Activated naive CD8-positive, alpha-beta T cell treated with anti-CD3 and anti-CD28 coated beads, Interleukin-2, amount 50 U/mL, for 24 hours (primary cell): ENCODE measurements at regions not wholly inside any gene's neighbourhood (a gene's known extent, or its start where the extent isn't known, plus 50 kb on each side); places are given as distances from the start of the nearest gene placed in this dataset.

Source experiments
- ATAC-seq: fragments of 150-1000 bp; cut with Tn5 transposase; one replicate; pipeline ENCODE4 v1.10.0; 2021
- DNase-seq: peaks from one replicate; pipeline ENCODE4 v3.0.0; 2021
- H3K27ac Mint-ChIP-seq: one replicate; pipeline ENCODE4 v1.8.0; 2021; ENCODE audit warnings: mild to moderate bottlenecking, mixed read lengths
- H3K27me3 Mint-ChIP-seq: one replicate; pipeline ENCODE4 v1.8.0; 2021; ENCODE audit warnings: mixed read lengths
- H3K36me3 Mint-ChIP-seq: one replicate; pipeline ENCODE4 v1.8.0; 2021; ENCODE audit warnings: low read depth, mixed read lengths
- H3K4me1 Mint-ChIP-seq: one replicate; pipeline ENCODE4 v1.8.0; 2021; ENCODE audit warnings: mixed read lengths
- H3K4me3 Mint-ChIP-seq: one replicate; pipeline ENCODE4 v1.8.0; 2021; ENCODE audit warnings: mild to moderate bottlenecking, moderate library complexity, mixed read lengths
- H3K9me3 Mint-ChIP-seq: one replicate; pipeline ENCODE4 v1.8.0; 2021; ENCODE audit warnings: mixed read lengths

GRCh38 chr12:124412646-124413015 lies 117.7 kb downstream of the RFLNA start:
- Mint-ChIP-seq H3K36me3 (peaks cover 7% of the 10 kb centered on the region), H3K27ac (no peak overlapping the region), H3K27me3 (no peaks in the 10 kb centered on the region), H3K4me1 (no peaks in the 10 kb centered on the region), H3K9me3 (no peaks in the 10 kb centered on the region), H3K4me3 (no peak overlapping the region)
- DNase-seq (no peak), ATAC-seq (no peak)

GRCh38 chr12:124411953-124412645 lies 117.2 kb downstream of the RFLNA start:
- H3K27me3 Mint-ChIP-seq: no peaks in the 10 kb centered on the region
- H3K27ac Mint-ChIP-seq: no peak overlapping the region
- H3K4me1 Mint-ChIP-seq: no peaks in the 10 kb centered on the region
- ATAC-seq (no peak), DNase-seq (no peak)
- H3K36me3 Mint-ChIP-seq: peaks cover 2% of the 10 kb centered on the region
- no peaks in the 10 kb centered on the region for H3K9me3 Mint-ChIP-seq
- no peak overlapping the region for H3K4me3 Mint-ChIP-seq

- Mint-ChIP-seq H3K9me3 (no peaks in the 10 kb centered on the region), H3K4me1 (no peaks in the 10 kb centered on the region), H3K36me3 (peaks cover 2% of the 10 kb centered on the region), H3K4me3 (no peak overlapping the region), H3K27me3 (no peaks in the 10 kb centered on the region), H3K27ac (no peak overlapping the region)
- DNase-seq (no peak), ATAC-seq (no peak)
Observed at GRCh38 chr12:124411281-124411878, 116.5 kb downstream of the RFLNA start.

- H3K4me3 Mint-ChIP-seq: no peak overlapping the region
- no peaks in the 10 kb centered on the region for H3K9me3 Mint-ChIP-seq
- no peak overlapping the region for H3K27ac Mint-ChIP-seq
- no peak for DNase-seq
- no peaks in the 10 kb centered on the region for H3K27me3 Mint-ChIP-seq
- no peak for ATAC-seq
- no peaks in the 10 kb centered on the region for H3K4me1 Mint-ChIP-seq
- H3K36me3 Mint-ChIP-seq: peaks cover 2% of the 10 kb centered on the region
Observed at GRCh38 chr12:124410354-124411175, 115.7 kb downstream of the RFLNA start.

- no peaks in the 10 kb centered on the region for H3K4me1 Mint-ChIP-seq
- ATAC-seq: no peak
- no peak for DNase-seq
- no peak overlapping the region for H3K4me3 Mint-ChIP-seq
- H3K9me3 Mint-ChIP-seq: no peaks in the 10 kb centered on the region
- no peaks in the 10 kb centered on the region for H3K27me3 Mint-ChIP-seq
- no peak overlapping the region for H3K27ac Mint-ChIP-seq
- peaks cover 2% of the 10 kb centered on the region for H3K36me3 Mint-ChIP-seq
Observed at GRCh38 chr12:124408822-124409517, 114.1 kb downstream of the RFLNA start.

GRCh38 chr12:124407074-124407473 lies 112.2 kb downstream of the RFLNA start:
- ATAC-seq (no peak), DNase-seq (no peak)
- Mint-ChIP-seq H3K36me3 (peaks cover 2% of the 10 kb centered on the region), H3K9me3 (no peaks in the 10 kb centered on the region), H3K27ac (no peak overlapping the region), H3K4me3 (no peak overlapping the region), H3K4me1 (no peaks in the 10 kb centered on the region), H3K27me3 (no peaks in the 10 kb centered on the region)

- no peaks in the 10 kb centered on the region for H3K4me1 Mint-ChIP-seq
- H3K27ac Mint-ChIP-seq: no peak overlapping the region
- ATAC-seq (no peak), DNase-seq (no peak)
- H3K27me3 Mint-ChIP-seq: no peaks in the 10 kb centered on the region
- no peaks in the 10 kb centered on the region for H3K36me3 Mint-ChIP-seq
- H3K4me3 Mint-ChIP-seq: no peak overlapping the region
- no peaks in the 10 kb centered on the region for H3K9me3 Mint-ChIP-seq
Observed at GRCh38 chr12:124406043-124406442, 111.2 kb downstream of the RFLNA start.

GRCh38 chr12:124405592-124405991 lies 110.7 kb downstream of the RFLNA start:
- Mint-ChIP-seq H3K36me3 (peaks cover 4% of the 10 kb centered on the region), H3K4me1 (no peaks in the 10 kb centered on the region), H3K27ac (no peak overlapping the region), H3K4me3 (no peak overlapping the region), H3K9me3 (no peaks in the 10 kb centered on the region), H3K27me3 (no peaks in the 10 kb centered on the region)
- DNase-seq (no peak), ATAC-seq (no peak)

GRCh38 chr12:124405151-124405550 lies 110.3 kb downstream of the RFLNA start:
- DNase-seq (no peak), ATAC-seq (no peak)
- no peaks in the 10 kb centered on the region for H3K27me3 Mint-ChIP-seq
- no peak overlapping the region for H3K27ac Mint-ChIP-seq
- peaks cover 7% of the 10 kb centered on the region for H3K36me3 Mint-ChIP-seq
- H3K9me3 Mint-ChIP-seq: no peaks in the 10 kb centered on the region
- H3K4me1 Mint-ChIP-seq: no peaks in the 10 kb centered on the region
- H3K4me3 Mint-ChIP-seq: no peak overlapping the region

GRCh38 chr12:124404162-124404784 lies 109.4 kb downstream of the RFLNA start:
- H3K27me3 Mint-ChIP-seq: no peaks in the 10 kb centered on the region

GRCh38 chr12:124403273-124403672 lies 108.4 kb downstream of the RFLNA start:
- H3K4me1 Mint-ChIP-seq: no peaks in the 10 kb centered on the region
- H3K27me3 Mint-ChIP-seq: no peaks in the 10 kb centered on the region
- no peak overlapping the region for H3K4me3 Mint-ChIP-seq
- H3K27ac Mint-ChIP-seq: peak overlapping the region; percentile 59
- DNase-seq (no peak), ATAC-seq (no peak)
- peaks cover 13% of the 10 kb centered on the region for H3K36me3 Mint-ChIP-seq
- H3K9me3 Mint-ChIP-seq: no peaks in the 10 kb centered on the region

More at GRCh38 chr12:124404162-124404784, 109.4 kb downstream of the RFLNA start:
- Mint-ChIP-seq H3K9me3 (no peaks in the 10 kb centered on the region), H3K27ac (no peak overlapping the region), H3K4me1 (no peaks in the 10 kb centered on the region), H3K4me3 (no peak overlapping the region), H3K36me3 (peaks cover 13% of the 10 kb centered on the region)
- no peak for DNase-seq
- no peak for ATAC-seq

GRCh38 chr12:124402248-124403066 lies 107.6 kb downstream of the RFLNA start:
- no peak for ATAC-seq
- Mint-ChIP-seq H3K27ac (no peak overlapping the region), H3K9me3 (no peaks in the 10 kb centered on the region), H3K36me3 (peaks cover 13% of the 10 kb centered on the region), H3K4me3 (no peak overlapping the region), H3K4me1 (no peaks in the 10 kb centered on the region), H3K27me3 (no peaks in the 10 kb centered on the region)
- no peak for DNase-seq

GRCh38 chr12:124401704-124402221 lies 106.9 kb downstream of the RFLNA start:
- no peaks in the 10 kb centered on the region for H3K4me1 Mint-ChIP-seq
- no peak overlapping the region for H3K27ac Mint-ChIP-seq
- no peaks in the 10 kb centered on the region for H3K27me3 Mint-ChIP-seq
- DNase-seq (no peak), ATAC-seq (no peak)
- H3K9me3 Mint-ChIP-seq: no peaks in the 10 kb centered on the region
- H3K4me3 Mint-ChIP-seq: no peak overlapping the region
- peaks cover 13% of the 10 kb centered on the region for H3K36me3 Mint-ChIP-seq
